HepG2 (cell line): ENCODE measurements at regions not wholly inside any gene's neighbourhood (a gene's known extent, or its start where the extent isn't known, plus 50 kb on each side); places are given as distances from the start of the nearest gene placed in this dataset.

Source experiments
- ATAC-seq: fragments of 200-7000 bp; cut with Tn5 transposase; 3 replicates; pipeline ENCODE4 v1.9.1; 2020; ENCODE audit warnings: mild to moderate bottlenecking, moderate library complexity
- BruUV-seq: library from RNA; stranded (reverse); fragments of 400-500 nt; replicated peaks from 2 replicates; lab custom pipeline; 2021; lab: Mats Ljungman, UMichigan
- CTCF ChIA-PET: fragments of 300-600 bp; formaldehyde crosslinking; extraction: SDS; loops from one replicate; lab custom pipeline; 2021; ENCODE audit warnings: low total read pairs, inconsistent platforms, low intra/inter-chr PET ratio; lab: Yijun Ruan, JAX
- POLR2A ChIA-PET: fragments of 350-600 bp; sonication (Branson Sonifier 250); formaldehyde crosslinking; loops from one replicate; lab custom pipeline; 2020; ENCODE audit warnings: antibody characterized with exemption, inconsistent platforms; lab: Yijun Ruan, JAX
- DNase-seq: peaks from one replicate; pipeline ENCODE4 v3.0.0-alpha.2; 2015; ENCODE audit warnings: low spot score
- FAIRE-seq: peaks from 3 replicates; lab custom pipeline; 2011; peaks lifted over from hg19 to GRCh38; lab: Jason Lieb, UNC
- H2AFZ ChIP-seq: one replicate; pipeline ENCODE4 v1.6.1; 2011; ENCODE audit warnings: low read length, inconsistent platforms
- H3K27ac ChIP-seq: fragments of 300-600 bp; 3 replicates; pipeline ENCODE4 v1.8.0; 2011; ENCODE audit warnings: mixed run types, mild to moderate bottlenecking, mixed read lengths, low read length, inconsistent platforms; ENCODE audit not compliant: insufficient read depth; ENCODE audit errors: extremely low read length
- H3K27me3 ChIP-seq, 2 experiments: fragments of 200-600 bp in 1 of 2; 2 replicates in 1 of 2; 3 replicates in 1 of 2; pipeline versions ENCODE4 v1.6.0 to v1.8.0; 2011; ENCODE audit warnings: low read length in 2 of 2, mild to moderate bottlenecking in 2 of 2, moderate library complexity in 2 of 2, inconsistent platforms in 1 of 2; ENCODE audit not compliant: insufficient read depth in 2 of 2, control insufficient read depth in 1 of 2
- H3K36me3 ChIP-seq, 2 experiments: fragments of 200-600 bp in 1 of 2; replicated peaks in 1 of 2; 2 replicates in 1 of 2; 3 replicates in 1 of 2; pipeline versions ENCODE4 v1.5.1 to v1.8.0; 2011; ENCODE audit warnings: low read length in 2 of 2, inconsistent platforms in 1 of 2; ENCODE audit not compliant: insufficient read depth in 2 of 2, control insufficient read depth in 1 of 2
- H3K4me1 ChIP-seq: 2 replicates; pipeline ENCODE4 v1.5.1; 2012; ENCODE audit warnings: low read length, inconsistent platforms; ENCODE audit not compliant: insufficient read depth
- H3K4me2 ChIP-seq: 2 replicates; pipeline ENCODE4 v1.6.0; 2011; ENCODE audit warnings: low read depth, low read length, inconsistent platforms
- H3K4me3 ChIP-seq, 3 experiments: fragments of 200-600 bp in 1 of 3; sonication (generic), shearing (Covaris generic) in 1 of 3; replicated peaks in 1 of 3; 2 replicates each; pipeline ENCODE4 v1.5.1; 2011 to 2016; ENCODE audit warnings: low read length in 3 of 3, inconsistent platforms in 2 of 3, low read depth in 2 of 3, mild to moderate bottlenecking in 2 of 3, control low read depth in 1 of 3, mixed read lengths in 1 of 3; ENCODE audit not compliant: insufficient read depth in 1 of 3
- H3K79me2 ChIP-seq: one replicate; pipeline ENCODE4 v1.6.1; 2011; ENCODE audit warnings: low read length, inconsistent platforms; ENCODE audit not compliant: insufficient read depth
- H3K9ac ChIP-seq: 2 replicates; pipeline ENCODE4 v1.6.0; 2011; ENCODE audit warnings: mild to moderate bottlenecking, low read depth, low read length, inconsistent platforms; ENCODE audit not compliant: insufficient read depth
- H3K9me3 ChIP-seq: 2 replicates; pipeline ENCODE4 v1.5.1; 2012; ENCODE audit warnings: mild to moderate bottlenecking, low read length
- H4K20me1 ChIP-seq: 2 replicates; pipeline ENCODE4 v1.6.0; 2011; ENCODE audit warnings: inconsistent platforms, mild to moderate bottlenecking, low read length, moderate library complexity; ENCODE audit not compliant: insufficient read depth
- BRCA1 ChIP-seq: sonication (generic); formaldehyde crosslinking; IDR thresholded peaks from 2 replicates; pipeline ENCODE4 v1.4.0; 2020; ENCODE audit warnings: missing genetic modification reagents
- HOXA9 ChIP-seq: sonication (generic); formaldehyde crosslinking; IDR thresholded peaks from 2 replicates; pipeline ENCODE4 v1.8.1; 2022; ENCODE audit warnings: missing genetic modification reagents, mild to moderate bottlenecking, moderate library complexity, borderline replicate concordance
- RXRA ChIP-seq: sonication (generic); formaldehyde crosslinking; IDR thresholded peaks from 2 replicates; pipeline ENCODE4 v1.5.1; 2020; ENCODE audit warnings: missing genetic modification reagents
- ZNF253 ChIP-seq: sonication (generic); formaldehyde crosslinking; IDR thresholded peaks from 2 replicates; pipeline ENCODE4 v1.8.0; 2022; ENCODE audit warnings: mild to moderate bottlenecking, missing genetic modification reagents, borderline replicate concordance
- WGBS: methylation state at CpG from one replicate; pipeline ENCODE4 v1.1.6; 2017; ENCODE audit warnings: low lambda C conversion rate; 5-methylcytosine and 5-hydroxymethylcytosine counted together
- in situ Hi-C: cut with HindIII; loops from 2 replicates; pipeline ENCODE4 v1.10.0; 2017; ENCODE audit warnings: low pct_unique_long_range_greater_than_20kb; ENCODE audit not compliant: extremely low pct_ligation_motif_present
- intact Hi-C: fragments of 100-400 bp; cut with micrococcal nuclease; formaldehyde crosslinking; loops from one replicate; pipeline ENCODE4 v1.10.0; 2022; ENCODE audit not compliant: unreplicated experiment
- TF ChIP-seq, protein P1 (sequence below): sonication (generic); formaldehyde crosslinking; IDR thresholded peaks from 2 replicates; pipeline ENCODE4 v1.8.0; 2022; ENCODE audit warnings: mild to moderate bottlenecking, missing genetic modification reagents; ENCODE audit not compliant: insufficient replicate concordance
- TF ChIP-seq, protein P2 (sequence below): sonication (generic); formaldehyde crosslinking; IDR thresholded peaks from 2 replicates; pipeline ENCODE4 v1.5.1; 2020; ENCODE audit warnings: mild to moderate bottlenecking, missing genetic modification reagents
- TF ChIP-seq, protein P3 (sequence below): sonication (generic); formaldehyde crosslinking; IDR thresholded peaks from 2 replicates; pipeline ENCODE4 v1.4.0; 2020; ENCODE audit warnings: mild to moderate bottlenecking, missing genetic modification reagents
- TF ChIP-seq, protein P4 (sequence below): IDR thresholded peaks from 2 replicates; pipeline ENCODE4 v1.4.0; 2020; ENCODE audit warnings: mild to moderate bottlenecking, missing genetic modification reagents

DNA sequence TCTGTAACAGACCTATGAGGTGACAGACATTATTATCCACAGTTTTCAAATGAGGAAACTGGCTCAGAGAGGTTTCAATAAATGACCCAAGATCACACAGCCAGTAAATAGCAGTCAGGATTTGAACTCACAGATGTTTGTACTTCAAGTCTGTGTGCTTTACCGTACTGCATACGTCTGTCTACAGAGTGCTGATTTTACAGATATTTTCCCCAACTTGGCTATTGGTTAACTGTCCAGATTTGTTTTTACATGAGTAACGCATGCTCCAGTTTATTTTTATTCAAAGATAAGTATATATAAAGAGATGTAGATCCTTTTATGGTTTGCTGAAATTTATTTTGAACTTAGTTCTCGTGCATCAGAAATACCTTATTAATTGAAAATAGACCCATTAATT, 65.7 kb upstream of the SLC38A2 start:
- 98% methylated on average over 4 of the region's 4 CpGs for WGBS
- Histone ChIP-seq H3K4me1 (peaks cover 5% of the 10 kb centered on the region; the same call in 1 of the 2 replicates), H2AFZ (no peak overlapping the region), H3K4me2 (no peak overlapping the region), H4K20me1 (no peaks in the 10 kb centered on the region), H3K9ac (no peak overlapping the region), H3K4me3 (no peak overlapping the region), H3K79me2 (no peaks in the 10 kb centered on the region), H3K36me3 (no peaks in the 10 kb centered on the region), H3K27me3 (no peaks in the 10 kb centered on the region), H3K9me3 (no peaks in the 10 kb centered on the region), H3K27ac (no peak overlapping the region)
- in situ Hi-C loops = no loop called here
- no peak for ATAC-seq
- ChIA-PET CTCF (no interaction called here), POLR2A (no interaction called here)
- intact Hi-C loops = no loop called here
- BruUV-seq = no TSS peak
- DNase-seq = no peak
- peak; percentile 32 for FAIRE-seq
- TF ChIP-seq ZNF253 (CRISPR knock-in tag) (no peak), HOXA9 (no peak), RXRA (CRISPR knock-in tag) (no peak), BRCA1 (CRISPR knock-in tag) (no peak)
- TF ChIP-seq, protein P1, sequence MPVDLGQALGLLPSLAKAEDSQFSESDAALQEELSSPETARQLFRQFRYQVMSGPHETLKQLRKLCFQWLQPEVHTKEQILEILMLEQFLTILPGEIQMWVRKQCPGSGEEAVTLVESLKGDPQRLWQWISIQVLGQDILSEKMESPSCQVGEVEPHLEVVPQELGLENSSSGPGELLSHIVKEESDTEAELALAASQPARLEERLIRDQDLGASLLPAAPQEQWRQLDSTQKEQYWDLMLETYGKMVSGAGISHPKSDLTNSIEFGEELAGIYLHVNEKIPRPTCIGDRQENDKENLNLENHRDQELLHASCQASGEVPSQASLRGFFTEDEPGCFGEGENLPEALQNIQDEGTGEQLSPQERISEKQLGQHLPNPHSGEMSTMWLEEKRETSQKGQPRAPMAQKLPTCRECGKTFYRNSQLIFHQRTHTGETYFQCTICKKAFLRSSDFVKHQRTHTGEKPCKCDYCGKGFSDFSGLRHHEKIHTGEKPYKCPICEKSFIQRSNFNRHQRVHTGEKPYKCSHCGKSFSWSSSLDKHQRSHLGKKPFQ = no peak
- TF ChIP-seq, protein P2, sequence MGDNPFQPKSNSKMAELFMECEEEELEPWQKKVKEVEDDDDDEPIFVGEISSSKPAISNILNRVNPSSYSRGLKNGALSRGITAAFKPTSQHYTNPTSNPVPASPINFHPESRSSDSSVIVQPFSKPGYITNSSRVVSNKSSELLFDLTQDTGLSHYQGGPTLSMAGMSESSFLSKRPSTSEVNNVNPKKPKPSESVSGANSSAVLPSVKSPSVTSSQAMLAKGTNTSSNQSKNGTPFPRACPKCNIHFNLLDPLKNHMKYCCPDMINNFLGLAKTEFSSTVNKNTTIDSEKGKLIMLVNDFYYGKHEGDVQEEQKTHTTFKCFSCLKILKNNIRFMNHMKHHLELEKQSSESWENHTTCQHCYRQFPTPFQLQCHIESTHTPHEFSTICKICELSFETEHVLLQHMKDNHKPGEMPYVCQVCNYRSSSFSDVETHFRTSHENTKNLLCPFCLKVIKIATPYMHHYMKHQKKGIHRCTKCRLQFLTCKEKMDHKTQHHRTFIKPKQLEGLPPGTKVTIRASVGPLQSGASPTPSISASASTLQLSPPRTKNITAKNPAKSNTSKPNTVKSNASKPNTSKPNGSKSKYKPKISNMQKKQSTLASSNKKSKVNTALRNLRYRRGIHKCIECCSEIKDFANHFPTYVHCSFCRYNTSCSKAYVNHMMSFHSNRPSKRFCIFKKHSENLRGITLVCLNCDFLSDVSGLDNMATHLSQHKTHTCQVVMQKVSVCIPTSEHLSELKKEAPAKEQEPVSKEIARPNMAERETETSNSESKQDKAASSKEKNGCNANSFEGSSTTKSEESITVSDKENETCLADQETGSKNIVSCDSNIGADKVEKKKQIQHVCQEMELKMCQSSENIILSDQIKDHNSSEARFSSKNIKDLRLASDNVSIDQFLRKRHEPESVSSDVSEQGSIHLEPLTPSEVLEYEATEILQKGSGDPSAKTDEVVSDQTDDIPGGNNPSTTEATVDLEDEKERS (CRISPR knock-in tag) = no peak
- TF ChIP-seq, protein P3, sequence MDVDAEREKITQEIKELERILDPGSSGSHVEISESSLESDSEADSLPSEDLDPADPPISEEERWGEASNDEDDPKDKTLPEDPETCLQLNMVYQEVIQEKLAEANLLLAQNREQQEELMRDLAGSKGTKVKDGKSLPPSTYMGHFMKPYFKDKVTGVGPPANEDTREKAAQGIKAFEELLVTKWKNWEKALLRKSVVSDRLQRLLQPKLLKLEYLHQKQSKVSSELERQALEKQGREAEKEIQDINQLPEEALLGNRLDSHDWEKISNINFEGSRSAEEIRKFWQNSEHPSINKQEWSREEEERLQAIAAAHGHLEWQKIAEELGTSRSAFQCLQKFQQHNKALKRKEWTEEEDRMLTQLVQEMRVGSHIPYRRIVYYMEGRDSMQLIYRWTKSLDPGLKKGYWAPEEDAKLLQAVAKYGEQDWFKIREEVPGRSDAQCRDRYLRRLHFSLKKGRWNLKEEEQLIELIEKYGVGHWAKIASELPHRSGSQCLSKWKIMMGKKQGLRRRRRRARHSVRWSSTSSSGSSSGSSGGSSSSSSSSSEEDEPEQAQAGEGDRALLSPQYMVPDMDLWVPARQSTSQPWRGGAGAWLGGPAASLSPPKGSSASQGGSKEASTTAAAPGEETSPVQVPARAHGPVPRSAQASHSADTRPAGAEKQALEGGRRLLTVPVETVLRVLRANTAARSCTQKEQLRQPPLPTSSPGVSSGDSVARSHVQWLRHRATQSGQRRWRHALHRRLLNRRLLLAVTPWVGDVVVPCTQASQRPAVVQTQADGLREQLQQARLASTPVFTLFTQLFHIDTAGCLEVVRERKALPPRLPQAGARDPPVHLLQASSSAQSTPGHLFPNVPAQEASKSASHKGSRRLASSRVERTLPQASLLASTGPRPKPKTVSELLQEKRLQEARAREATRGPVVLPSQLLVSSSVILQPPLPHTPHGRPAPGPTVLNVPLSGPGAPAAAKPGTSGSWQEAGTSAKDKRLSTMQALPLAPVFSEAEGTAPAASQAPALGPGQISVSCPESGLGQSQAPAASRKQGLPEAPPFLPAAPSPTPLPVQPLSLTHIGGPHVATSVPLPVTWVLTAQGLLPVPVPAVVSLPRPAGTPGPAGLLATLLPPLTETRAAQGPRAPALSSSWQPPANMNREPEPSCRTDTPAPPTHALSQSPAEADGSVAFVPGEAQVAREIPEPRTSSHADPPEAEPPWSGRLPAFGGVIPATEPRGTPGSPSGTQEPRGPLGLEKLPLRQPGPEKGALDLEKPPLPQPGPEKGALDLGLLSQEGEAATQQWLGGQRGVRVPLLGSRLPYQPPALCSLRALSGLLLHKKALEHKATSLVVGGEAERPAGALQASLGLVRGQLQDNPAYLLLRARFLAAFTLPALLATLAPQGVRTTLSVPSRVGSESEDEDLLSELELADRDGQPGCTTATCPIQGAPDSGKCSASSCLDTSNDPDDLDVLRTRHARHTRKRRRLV (CRISPR knock-in tag) = no peak
- TF ChIP-seq, protein P4, sequence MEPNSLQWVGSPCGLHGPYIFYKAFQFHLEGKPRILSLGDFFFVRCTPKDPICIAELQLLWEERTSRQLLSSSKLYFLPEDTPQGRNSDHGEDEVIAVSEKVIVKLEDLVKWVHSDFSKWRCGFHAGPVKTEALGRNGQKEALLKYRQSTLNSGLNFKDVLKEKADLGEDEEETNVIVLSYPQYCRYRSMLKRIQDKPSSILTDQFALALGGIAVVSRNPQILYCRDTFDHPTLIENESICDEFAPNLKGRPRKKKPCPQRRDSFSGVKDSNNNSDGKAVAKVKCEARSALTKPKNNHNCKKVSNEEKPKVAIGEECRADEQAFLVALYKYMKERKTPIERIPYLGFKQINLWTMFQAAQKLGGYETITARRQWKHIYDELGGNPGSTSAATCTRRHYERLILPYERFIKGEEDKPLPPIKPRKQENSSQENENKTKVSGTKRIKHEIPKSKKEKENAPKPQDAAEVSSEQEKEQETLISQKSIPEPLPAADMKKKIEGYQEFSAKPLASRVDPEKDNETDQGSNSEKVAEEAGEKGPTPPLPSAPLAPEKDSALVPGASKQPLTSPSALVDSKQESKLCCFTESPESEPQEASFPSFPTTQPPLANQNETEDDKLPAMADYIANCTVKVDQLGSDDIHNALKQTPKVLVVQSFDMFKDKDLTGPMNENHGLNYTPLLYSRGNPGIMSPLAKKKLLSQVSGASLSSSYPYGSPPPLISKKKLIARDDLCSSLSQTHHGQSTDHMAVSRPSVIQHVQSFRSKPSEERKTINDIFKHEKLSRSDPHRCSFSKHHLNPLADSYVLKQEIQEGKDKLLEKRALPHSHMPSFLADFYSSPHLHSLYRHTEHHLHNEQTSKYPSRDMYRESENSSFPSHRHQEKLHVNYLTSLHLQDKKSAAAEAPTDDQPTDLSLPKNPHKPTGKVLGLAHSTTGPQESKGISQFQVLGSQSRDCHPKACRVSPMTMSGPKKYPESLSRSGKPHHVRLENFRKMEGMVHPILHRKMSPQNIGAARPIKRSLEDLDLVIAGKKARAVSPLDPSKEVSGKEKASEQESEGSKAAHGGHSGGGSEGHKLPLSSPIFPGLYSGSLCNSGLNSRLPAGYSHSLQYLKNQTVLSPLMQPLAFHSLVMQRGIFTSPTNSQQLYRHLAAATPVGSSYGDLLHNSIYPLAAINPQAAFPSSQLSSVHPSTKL (CRISPR knock-in tag) = no peak
